CD4-positive, alpha-beta T cell treated with Interleukin-10 for 1 hour (primary cell): ENCODE measurements at regions not wholly inside any gene's neighbourhood (a gene's known extent, or its start where the extent isn't known, plus 50 kb on each side); places are given as distances from the start of the nearest gene placed in this dataset.

Experiments used
- DNase-seq: peaks from one replicate; pipeline ENCODE4 v3.0.0-alpha.2; 2020

DNA sequence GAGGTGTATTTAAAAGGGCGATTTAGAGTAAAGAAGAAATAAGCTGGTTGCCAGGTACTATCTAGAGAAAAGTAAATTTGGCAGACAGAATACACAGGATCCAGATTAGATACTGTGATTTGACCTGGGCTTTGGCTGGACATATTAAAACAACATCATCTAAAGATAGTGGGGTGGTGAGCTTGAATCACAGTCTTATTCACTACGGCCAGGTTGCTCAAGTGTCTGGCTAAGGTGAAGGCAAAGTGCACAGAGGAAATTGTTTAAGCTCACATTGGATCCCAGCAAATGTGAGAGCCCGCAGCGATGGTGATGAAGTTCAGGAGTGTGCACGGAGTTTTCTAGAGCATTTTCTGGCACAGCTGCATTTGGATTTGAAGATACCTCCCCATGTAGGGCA, 398.2 kb upstream of the MEF2C start:
- DNase-seq = no peak

DNA sequence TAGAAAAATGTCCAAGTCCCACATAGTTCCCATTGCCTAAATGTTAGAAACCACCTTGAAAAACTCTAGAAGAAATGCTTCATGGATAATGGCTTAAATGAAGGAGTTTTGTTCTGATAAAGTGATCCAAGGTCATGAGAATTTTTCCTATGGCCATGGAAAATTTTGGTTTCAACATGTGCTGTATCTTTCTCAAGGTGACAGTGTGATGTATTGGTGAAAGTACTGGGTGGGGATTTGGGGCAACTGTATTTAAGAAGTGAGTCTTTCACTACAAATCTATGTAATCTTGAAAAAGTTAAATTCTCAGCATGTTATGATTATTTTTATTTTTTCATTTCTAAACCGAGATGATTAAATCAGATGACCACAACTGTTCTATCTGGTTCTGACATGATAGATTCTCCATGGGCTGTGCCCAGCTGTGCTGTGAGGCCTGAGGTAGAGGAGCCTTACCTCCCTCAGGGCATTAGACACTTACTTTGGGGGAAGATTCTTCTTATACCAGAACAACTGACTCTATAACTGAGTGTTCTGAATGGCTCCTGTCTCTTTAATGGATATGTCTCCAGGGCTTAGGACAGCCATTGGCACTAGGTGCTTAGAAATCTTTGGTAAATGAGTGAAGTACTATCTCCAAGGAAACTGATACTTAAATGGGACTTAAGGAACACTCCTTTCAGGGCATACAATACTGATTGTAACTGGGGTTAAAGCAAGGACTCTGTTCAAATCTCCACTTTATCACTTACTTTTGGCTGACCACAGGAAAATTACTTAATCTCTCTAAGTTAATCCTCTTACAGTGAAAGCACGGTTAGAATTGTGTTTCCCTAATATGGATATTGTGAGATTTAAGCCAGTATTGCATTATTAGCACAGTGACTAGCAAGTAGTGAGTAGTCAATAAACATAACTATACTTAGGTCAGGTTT, 397.4 kb upstream of the MEF2C start:
- DNase-seq = no peak

DNA sequence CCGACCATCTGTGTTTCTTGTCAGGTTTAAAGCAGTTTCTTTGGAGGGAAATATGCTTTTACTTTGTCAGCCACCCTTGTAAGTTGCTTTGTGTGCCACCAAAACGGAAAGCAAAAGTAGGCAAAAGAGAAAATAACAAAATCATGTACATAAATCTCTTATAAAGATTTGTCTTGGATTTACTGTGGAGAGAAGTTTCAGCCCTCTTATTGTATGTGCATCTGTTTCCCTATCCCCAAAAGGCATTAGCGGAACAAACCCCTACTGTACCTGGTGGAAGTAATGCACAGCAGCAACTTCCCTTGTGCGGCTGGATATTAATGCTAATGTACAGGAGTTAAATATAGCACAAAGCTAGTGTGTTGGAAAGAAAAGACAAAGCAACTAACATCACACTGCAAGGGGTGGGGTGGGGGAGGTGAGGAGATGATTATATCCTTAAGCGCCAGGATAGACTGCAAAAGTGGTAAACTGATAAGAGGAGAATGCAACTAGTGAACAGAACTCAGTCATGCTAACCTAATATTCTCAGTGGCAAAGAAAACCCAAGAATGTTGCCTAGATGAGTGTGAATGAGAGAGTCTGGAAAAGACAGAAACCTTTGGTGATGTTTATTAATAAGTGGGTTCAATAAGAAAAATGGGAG, 396.5 kb upstream of the MEF2C start:
- DNase-seq = no peak

DNA sequence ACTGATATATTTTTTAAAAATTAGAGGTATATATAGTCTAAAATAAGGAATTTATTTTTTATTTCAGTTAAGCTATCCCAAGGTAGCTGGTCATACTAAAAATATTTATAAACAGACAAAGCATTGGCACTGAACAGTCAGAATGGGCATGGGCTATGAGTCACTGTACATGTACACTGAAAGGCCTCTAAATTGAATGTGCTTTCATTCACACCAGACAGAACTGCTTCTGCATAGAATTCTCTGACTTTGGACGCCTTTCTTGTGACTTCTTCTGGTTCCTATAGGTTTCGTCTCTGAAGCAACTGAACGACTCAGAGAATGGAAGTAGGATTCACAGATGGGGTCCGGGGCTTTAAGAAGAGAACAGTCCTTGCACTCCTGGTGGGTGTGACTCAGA, 394.8 kb upstream of the MEF2C start:
- DNase-seq = no peak

DNA sequence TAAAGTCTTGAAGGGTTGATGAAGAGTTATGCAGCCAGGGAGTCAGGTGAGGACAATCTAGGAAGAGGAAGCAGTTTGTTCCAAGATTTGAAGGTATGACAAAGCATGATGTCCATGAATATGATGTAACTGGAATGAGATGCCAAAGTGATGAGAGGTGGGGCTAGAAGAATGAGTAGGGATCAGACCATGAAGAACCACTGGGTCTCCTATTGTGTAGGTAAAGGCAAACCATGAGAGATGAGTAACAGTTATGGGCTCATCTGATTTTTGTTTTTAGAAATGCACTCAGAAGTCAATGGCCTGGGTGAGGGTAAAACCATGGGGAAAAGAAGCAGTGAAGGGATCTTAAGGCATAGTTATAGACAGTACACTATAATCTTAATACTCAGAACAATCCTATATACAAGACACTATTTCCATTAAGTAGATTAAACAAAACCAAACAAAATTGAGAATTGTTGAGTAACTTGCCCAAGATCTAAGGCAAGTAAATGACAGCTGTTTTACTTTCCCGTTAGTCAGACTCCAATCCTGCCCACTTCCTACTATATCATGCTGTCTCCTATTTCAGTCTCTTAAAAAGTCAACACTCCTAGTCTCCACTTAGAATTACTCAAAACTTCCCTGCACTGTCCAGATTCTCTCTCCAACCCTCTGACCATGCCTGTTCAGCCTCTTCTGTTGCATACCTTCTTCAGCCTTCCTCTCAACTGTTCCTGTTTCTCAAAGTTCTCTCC, 393.8 kb upstream of the MEF2C start:
- DNase-seq = no peak

DNA sequence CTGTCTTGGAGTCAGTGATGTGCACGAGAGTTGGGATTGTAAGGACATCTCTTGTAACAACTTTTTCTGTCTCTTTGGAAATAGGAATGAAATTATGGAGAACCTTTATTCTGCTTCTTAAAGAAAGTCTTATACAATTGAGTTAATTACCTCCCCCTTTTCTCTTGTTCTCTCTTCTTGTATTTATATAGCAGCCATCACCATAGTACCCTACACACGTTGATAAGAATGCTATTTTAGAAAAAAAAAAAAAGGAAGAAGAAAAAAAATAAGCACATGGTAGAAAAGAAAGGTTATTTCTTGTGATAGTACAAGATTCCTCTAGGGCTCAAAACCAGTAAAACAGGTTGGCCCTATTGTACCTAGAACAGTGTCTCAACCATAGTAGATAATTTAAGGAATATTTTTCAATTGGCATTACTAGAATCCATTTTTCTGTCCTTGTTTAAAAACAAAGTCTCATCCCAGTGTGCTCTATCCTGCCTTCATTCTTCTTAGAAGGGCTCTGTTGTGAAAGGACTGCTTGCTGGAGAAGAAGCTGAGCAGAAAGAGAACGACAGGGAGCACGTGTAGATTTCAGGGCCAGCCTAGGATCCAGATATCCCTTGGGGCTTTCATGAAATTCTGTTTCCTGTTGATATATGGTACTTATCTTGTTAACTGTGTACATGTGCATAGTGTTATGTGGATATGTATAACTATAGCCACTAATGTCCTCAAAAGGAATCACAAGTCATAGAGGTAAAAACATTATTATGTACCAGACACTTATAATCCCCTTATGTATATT, 392.3 kb upstream of the MEF2C start:
- DNase-seq = no peak

DNA sequence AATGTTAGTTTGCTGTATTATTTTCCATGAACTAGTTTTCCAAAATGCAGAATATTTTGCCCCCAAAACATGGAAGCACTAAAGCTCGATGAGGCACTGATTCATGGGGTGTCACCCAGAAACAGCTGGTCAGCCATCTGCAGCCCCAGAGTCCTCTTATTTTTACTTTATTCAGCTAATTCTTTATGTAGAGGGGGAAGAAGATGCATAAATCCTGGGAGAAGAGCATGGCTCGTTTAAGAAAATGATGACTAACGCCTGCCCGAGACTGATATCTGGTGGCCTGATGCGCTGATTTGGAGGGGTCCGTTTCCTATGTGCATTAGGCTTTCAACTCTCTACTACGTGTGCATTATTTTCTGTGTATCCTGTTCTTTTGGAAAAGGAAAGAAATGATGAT, 390.3 kb upstream of the MEF2C start:
- no peak for DNase-seq

DNA sequence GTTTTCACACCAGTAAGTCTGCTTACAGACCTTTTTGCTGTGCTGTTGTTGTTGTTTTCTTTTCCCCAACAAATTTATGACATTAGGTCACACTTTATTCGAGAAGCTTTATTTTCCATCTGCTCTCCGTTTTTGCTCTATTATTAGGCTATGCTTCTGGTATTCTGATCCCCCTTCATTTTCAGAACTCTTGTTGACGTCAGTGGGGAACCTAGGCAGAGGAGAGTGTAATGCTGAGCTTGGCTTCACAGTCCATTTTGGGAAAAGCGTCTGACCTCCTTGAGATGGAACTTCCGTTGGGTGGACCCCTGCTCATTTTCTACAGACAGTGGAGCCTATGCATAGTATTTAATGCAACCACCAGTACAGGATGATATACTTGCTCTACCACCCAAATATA, 387.9 kb upstream of the MEF2C start:
- DNase-seq = no peak

DNA sequence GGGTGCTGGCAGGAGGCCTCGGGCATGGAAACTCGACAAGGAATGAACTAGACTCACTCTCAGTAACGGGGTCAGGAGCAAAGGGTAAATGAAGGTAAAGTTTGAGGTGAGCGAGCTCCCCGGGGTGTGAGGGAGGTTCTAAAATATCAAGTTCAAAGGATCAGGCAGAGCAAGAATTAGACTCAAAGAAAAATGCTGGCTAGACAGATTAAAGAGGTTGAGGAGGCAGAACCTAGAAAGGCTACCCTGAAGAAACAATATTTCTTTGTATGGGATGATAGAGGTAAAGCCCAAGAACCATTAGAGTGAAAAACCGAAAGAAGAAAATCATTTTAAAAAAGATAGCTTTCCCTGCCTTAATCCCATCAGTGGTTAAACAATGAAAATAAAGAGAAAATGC, 386.7 kb upstream of the MEF2C start:
- DNase-seq = no peak

DNA sequence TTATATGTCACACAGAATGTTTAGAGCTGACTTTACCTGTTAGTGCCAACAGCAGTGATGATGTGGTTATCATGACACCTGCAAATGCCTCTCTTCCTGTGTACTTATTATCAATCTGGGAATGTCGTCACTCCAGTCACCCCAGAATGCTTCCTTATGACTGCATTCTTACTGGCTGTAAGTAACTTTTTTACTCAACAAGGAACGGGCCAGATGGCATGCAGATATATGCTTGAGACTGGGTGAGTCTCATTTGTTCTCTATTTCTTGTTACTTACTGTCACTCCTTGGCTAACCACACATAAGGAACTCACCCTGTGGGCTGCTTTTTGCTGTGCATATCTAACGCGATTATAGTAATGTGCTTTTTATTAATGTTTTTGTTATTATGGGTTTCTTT, 385.5 kb upstream of the MEF2C start:
- DNase-seq = no peak

DNA sequence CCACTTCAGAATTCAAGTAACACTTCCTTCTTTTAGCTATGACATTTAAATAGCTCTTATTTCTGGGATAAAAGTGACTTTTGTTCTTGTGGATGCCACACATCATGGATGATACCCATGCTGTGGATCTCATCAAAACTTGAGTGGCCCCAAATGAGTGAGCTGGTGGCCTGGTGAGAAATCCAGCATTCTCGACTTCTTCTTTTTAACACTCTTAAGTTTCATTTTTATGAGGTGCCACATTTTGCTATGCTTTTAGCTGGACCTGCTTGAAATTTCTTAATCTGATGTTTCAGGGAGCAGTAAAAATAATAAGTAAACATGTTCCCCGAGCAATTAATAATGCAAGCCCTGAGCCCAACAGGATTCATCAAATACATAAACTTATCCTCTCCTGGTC, 384.8 kb upstream of the MEF2C start:
- DNase-seq = no peak

DNA sequence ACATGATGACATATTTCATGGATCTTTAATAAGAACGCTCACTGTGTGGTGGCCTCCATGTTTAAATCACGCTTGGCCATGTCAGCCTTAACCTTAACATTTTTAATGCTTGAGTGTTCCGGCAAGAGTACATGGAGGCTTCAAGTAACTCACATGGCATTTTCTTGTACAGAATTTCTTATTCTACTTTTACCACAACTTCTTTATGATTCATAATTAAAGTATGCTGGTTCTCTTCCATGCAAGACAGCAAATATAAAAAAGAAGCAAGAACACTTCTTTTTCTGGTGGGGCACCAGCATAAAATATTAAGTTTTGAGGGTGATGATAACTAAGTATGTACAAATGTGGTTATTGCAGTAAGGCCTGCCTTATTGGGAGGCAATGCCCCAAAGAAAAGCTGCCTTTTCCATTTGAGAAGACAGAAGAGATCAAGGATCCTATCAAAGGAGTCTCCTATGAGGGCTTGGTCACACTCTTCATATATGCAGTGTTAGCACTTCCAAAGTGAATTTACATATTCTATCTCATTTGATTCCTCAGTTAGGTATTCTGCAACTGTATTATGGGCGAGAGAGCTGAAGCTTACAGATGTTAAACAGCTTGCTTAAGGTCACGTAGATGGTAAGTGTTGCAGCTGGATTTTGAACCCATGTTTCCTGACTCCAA, 382.7 kb upstream of the MEF2C start:
- no peak for DNase-seq

DNA sequence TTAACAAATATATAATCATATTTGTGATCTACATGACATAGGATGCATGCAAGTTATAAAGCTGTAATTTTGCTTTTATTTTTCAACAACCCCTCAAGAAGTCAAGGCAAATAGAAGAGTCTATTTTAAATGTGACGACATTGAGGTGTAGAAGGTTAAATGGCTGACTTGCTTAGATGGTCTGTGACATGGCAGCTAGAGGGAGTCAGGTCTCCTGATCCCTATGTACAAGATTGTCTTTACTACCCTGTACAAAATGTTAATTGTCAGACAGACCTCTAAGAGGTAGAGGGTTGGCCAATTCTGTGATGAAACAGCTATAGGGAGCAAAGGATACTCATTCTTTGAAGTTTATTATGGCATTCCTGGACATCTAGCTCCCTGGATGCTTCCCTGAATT, 380.9 kb upstream of the MEF2C start:
- DNase-seq = no peak

DNA sequence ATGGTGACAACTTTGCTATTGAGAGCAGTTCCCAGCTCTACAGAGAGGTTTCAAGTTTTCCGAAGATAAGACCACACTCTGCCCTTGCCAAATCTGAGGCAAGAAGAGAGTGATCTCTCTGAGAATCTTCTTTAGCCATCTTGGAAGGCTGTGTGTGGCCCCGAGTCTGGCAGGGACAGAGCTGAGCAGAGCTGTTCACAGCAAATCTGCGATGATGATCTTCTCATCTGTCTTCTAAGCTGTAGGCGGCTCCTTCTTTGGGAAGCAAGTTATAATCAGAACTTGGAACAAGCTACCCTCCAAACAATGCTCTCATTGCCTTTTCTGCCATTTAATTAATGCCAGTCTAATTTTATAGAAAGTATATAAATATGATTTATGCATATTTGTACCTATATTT, 379.0 kb upstream of the MEF2C start:
- no peak for DNase-seq

DNA sequence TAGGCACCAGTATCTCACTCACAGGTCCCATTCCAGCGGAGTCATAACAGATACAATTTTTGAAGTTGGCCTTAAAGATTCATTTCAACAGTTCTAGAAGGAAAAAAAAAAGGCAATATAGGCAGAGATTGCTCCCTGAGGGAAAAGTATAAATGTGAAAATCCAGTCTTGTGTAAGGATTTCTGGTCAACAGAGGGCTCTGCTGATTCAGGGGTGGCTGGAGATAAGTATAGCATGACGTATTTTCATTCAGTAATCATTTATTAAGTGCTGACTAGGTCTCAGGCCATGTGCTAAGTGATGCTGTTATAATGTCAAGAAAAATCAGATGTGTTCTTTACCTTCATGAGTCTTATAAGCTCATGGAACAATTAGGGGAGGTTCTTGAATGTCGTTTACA, 377.3 kb upstream of the MEF2C start:
- DNase-seq = no peak

DNA sequence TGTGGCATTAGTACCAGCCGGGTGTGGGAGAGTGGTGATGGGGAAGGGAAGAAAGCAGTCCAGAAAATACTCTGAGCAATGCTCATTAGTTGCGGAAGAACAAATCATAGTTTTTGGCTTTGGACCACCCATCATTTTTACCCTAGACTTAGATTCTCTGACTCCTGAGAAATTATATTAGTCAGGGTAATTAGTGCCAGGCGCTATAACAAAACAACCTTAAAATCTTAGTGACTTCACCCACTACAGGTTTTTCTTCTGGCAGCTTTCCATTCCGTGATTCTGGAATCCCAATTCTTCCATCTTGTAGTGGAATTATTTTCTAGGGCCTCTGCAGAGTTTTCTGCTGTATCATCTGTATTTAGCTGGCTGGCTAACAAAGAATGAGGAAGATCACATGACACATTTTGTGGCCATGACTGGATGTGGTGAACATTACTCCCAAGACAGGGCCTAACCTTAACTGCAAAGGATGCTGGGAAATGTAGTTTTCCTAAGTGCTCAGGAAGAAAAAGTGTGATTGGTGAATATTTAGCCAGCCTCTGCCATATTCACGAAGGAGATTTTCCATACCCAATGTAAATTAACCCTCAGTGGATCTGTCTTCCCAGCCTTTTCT, 373.0 kb upstream of the MEF2C start:
- no peak for DNase-seq

DNA sequence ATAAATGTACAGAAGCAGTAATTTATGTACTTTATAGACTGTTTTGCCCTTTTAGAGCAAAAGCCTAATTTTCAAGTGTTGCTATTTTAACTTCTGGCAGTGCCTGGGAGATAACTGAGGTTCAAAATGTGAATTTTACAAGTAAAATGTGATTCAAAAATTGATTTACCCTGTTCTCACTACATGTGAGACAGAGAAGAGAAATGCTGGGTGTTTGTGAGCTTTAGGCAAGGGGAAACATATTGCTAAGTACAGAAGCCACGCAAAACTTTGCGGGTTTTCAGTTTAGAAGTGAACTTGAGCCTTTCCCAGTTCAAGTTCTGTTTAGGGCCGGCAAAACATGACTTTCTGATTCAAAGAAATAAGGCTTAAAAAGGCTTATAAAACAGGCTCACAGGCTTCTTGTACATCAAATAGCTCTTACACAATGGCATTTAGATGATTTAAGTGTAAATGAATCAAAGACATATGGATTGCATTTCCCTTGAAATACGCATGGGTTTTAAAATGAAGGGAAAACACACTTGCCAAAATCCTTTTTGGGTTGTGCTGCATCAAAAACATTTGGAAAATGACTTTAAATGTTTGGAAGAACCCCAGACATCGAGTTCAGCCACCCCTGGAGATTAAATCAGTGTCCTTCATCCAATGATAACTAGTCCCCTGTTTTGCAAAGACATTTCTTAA, 370.8 kb upstream of the MEF2C start:
- DNase-seq = no peak

DNA sequence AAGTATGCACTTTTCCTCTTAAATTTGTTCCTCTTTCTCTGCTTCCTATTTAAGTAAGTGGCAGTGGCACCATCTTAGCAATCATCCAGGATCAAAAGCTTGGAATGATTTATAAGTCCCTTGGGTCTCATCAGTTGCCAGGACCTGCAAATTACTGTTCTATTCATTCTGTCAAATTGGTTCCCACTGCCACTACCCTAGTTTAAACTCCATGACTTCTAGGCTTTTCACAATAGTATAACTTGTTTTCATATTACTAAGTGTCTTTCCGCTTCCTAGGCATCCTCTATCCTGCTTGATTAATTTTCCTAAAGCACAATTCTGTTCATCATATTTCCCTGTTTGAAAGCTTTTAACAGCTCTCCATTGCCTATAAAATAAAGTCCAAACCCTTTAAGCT, 363.9 kb upstream of the MEF2C start:
- no peak for DNase-seq

DNA sequence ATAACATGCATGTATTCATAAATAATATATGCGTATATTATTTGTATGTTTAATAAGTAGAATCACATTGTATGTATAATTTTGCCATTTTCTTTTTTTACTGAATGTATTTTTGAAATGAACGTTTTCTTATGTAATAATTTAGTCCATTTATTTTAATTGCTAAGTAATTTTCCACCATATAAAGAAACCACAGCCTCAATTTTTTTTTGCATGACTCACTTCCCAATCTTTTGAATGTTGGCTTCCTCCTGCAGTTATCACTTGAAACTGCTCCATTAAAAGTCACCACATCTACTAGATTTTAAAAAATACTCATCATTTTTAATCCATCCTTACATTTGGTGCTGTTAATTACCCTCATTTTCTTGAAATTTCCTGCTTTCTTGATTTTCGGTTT, 363.3 kb upstream of the MEF2C start:
- no peak for DNase-seq

DNA sequence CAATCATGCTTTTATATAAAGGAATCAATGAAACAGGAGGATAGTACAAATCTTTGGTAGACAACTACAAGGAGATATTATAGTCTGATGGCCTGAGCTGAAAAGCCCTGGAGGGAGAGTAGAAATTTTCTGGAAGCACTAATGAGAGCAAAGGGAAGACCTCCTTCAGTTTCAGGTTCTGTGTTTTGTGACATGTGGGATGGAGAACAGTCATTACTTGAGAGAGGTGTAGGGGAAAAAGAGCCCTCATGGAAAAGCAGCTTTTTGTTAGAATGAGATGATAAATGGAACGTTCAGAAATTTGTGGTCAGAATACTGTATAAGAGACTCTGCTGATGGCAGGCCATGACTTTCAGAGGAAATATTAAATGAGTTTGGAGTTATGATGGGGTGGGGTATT, 360.6 kb upstream of the MEF2C start:
- DNase-seq = no peak

DNA sequence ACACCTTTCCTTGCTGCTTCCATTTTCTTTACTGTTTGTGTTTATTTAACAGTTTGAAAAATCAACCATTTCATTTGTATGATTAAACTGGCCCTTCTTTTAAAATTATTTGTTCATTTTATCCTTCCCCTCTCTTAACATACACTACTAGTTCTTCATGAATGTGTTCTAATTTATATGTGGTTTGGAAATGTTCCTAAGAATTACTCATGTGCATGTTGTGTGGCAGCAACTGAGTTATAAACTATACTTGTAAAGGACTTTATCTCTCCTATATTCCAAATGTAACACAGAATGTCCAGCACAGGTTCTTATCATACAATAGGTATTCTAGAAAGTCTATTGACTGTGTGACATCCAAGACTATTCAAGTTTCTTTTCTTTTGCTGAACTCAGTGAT, 358.2 kb upstream of the MEF2C start:
- no peak for DNase-seq
